A673 (cell line): ENCODE measurements at regions not wholly inside any gene's neighbourhood (a gene's known extent, or its start where the extent isn't known, plus 50 kb on each side); places are given as distances from the start of the nearest gene placed in this dataset.

Experiments used
- BruUV-seq: library from RNA; stranded (reverse); fragments of 400-500 nt; replicated peaks from 2 replicates; lab custom pipeline; 2021; lab: Mats Ljungman, UMichigan
- CTCF ChIA-PET: fragments of 300-600 bp; sonication (Branson Sonifier 250); formaldehyde crosslinking; loops from one replicate; lab custom pipeline; 2022; ENCODE audit warnings: antibody characterized with exemption; lab: Charles Lee
- POLR2A ChIA-PET: fragments of 300-600 bp; sonication (Branson Sonifier 250); formaldehyde crosslinking; loops from one replicate; lab custom pipeline; 2022; ENCODE audit warnings: antibody characterized with exemption; ENCODE audit not compliant: low non-redundant PET; lab: Charles Lee
- DNase-seq: peaks from one replicate; pipeline ENCODE4 v3.0.0-alpha.2; 2015; ENCODE audit warnings: low spot score
- H3K27ac ChIP-seq: fragments of 200-600 bp; sonication (generic); 2 replicates; pipeline ENCODE4 v1.5.1; 2016; ENCODE audit warnings: mixed run types, low read depth, mild to moderate bottlenecking, mixed read lengths, antibody characterized with exemption, low read length; ENCODE audit not compliant: poor library complexity, severe bottlenecking
- H3K27me3 ChIP-seq: fragments of 200-600 bp; sonication (generic); replicated peaks from 2 replicates; pipeline ENCODE4 v1.6.1; 2017; ENCODE audit warnings: mixed run types, low read depth, mild to moderate bottlenecking, mixed read lengths, antibody characterized with exemption, low read length; ENCODE audit not compliant: insufficient read depth, poor library complexity
- H3K36me3 ChIP-seq: fragments of 200-600 bp; sonication (generic); 2 replicates; pipeline ENCODE4 v1.6.1; 2016; ENCODE audit warnings: mixed run types, mild to moderate bottlenecking, mixed read lengths, antibody characterized with exemption, low read length; ENCODE audit not compliant: insufficient read depth, poor library complexity, severe bottlenecking
- H3K4me1 ChIP-seq: fragments of 200-600 bp; sonication (generic); 2 replicates; pipeline ENCODE4 v1.6.1; 2017; ENCODE audit warnings: mixed run types, mild to moderate bottlenecking, mixed read lengths, antibody characterized with exemption, low read length; ENCODE audit not compliant: insufficient read depth, poor library complexity, severe bottlenecking
- H3K4me3 ChIP-seq: fragments of 200-600 bp; sonication (generic); 2 replicates; pipeline ENCODE4 v1.5.1; 2016; ENCODE audit warnings: low read depth, mixed run types, mild to moderate bottlenecking, mixed read lengths, low read length; ENCODE audit not compliant: poor library complexity, severe bottlenecking
- H3K9me3 ChIP-seq: fragments of 200-600 bp; sonication (generic); 2 replicates; pipeline ENCODE4 v1.6.1; 2016; ENCODE audit warnings: mixed run types, low read depth, mild to moderate bottlenecking, mixed read lengths, antibody characterized with exemption, low read length; ENCODE audit not compliant: poor library complexity, severe bottlenecking
- CTCF ChIP-seq: fragments of 300-800, 200-600 bp; sonication (generic); conservative IDR thresholded peaks from 2 replicates; pipeline ENCODE4 v1.5.1; 2017; ENCODE audit warnings: low read depth, mild to moderate bottlenecking, antibody characterized with exemption, low read length, moderate library complexity, mixed read lengths
- EZH2 ChIP-seq: fragments of 200-600 bp; sonication (generic); IDR thresholded peaks from 2 replicates; pipeline ENCODE4 v1.6.1; 2017; ENCODE audit warnings: borderline replicate concordance, low read depth, mild to moderate bottlenecking, mixed read lengths, antibody characterized with exemption, low read length; ENCODE audit not compliant: poor library complexity, severe bottlenecking
- intact Hi-C: fragments of 100-400 bp; cut with micrococcal nuclease; formaldehyde crosslinking; loops from one replicate; pipeline ENCODE4 v1.10.0; 2022; ENCODE audit not compliant: unreplicated experiment

- DNase-seq = peak; percentile 24
- H3K4me1 ChIP-seq = peaks cover 54% of the 10 kb centered on the region
- ChIA-PET POLR2A (interaction anchor here (0.6 kb wide), 1 partner anchor 9 kb away, joined by 3 read pairs; no protein-coding TSS in a partner anchor), CTCF (no interaction called here)
- no peaks in the 10 kb centered on the region for H3K27me3 ChIP-seq
- H3K36me3 ChIP-seq = no peaks in the 10 kb centered on the region
- H3K27ac ChIP-seq = peak overlapping the region; percentile 66
- no TSS peak for BruUV-seq
- no peak overlapping the region for H3K4me3 ChIP-seq
- intact Hi-C loops = no loop called here
- TF ChIP-seq CTCF (no peak), EZH2 (no peak)
- no peaks in the 10 kb centered on the region for H3K9me3 ChIP-seq
These were observed 74.9 kb downstream of the RRAGC start for GRCh38 chr1:38784452-38785284.

- ChIA-PET CTCF (interaction anchor here (0.6 to 0.9 kb wide), 2 partner anchors 56 to 525 kb away, joined by 3 to 4 read pairs; no protein-coding TSS in a partner anchor), POLR2A (no interaction called here)
- Histone ChIP-seq H3K27ac (peak overlapping the region; percentile 9), H3K36me3 (no peaks in the 10 kb centered on the region), H3K4me3 (peak overlapping the region; percentile 29), H3K27me3 (no peaks in the 10 kb centered on the region), H3K9me3 (no peaks in the 10 kb centered on the region), H3K4me1 (peaks cover 45% of the 10 kb centered on the region)
- intact Hi-C loops = no loop called here
- TF ChIP-seq EZH2 = no peak
- TF ChIP-seq CTCF = peak; percentile 34
- BruUV-seq = no TSS peak
- DNase-seq = peak; percentile 91
These were observed 75.8 kb downstream of the RRAGC start for GRCh38 chr1:38783640-38784229.

- H3K27me3 ChIP-seq = no peaks in the 10 kb centered on the region
- CTCF ChIA-PET = interaction anchor here (0.7 kb wide), 1 partner anchor 38 kb away, joined by 3 read pairs; no protein-coding TSS in a partner anchor
- no TSS peak for BruUV-seq
These were observed 77.5 kb downstream of the RRAGC start for GRCh38 chr1:38781872-38782617.

More at GRCh38 chr1:38781872-38782617, 77.5 kb downstream of the RRAGC start:
- Histone ChIP-seq H3K4me1 (peaks cover 37% of the 10 kb centered on the region), H3K36me3 (no peaks in the 10 kb centered on the region), H3K27ac (no peak overlapping the region), H3K9me3 (no peaks in the 10 kb centered on the region), H3K4me3 (no peak overlapping the region)
- intact Hi-C loops = no loop called here
- peak; percentile 18 for DNase-seq
- TF ChIP-seq EZH2 (no peak), CTCF (no peak)
- POLR2A ChIA-PET = no interaction called here
